GM19025 (cell line): ENCODE measurements at regions not wholly inside any gene's neighbourhood (a gene's known extent, or its start where the extent isn't known, plus 50 kb on each side); places are given as distances from the start of the nearest gene placed in this dataset.
"Not testable (repeated sequence)": the region's sequence is repeated elsewhere in the genome, so short reads cannot be mapped to it uniquely, and the experiment has no call there.

ENCODE experiments used
- ATAC-seq: cut with Tn5 transposase; IDR thresholded peaks from one replicate; pipeline ENCODE4 v1.9.1; 2021; ENCODE audit warnings: mild to moderate bottlenecking, low read depth, moderate library complexity; ENCODE audit not compliant: unreplicated experiment

DNA sequence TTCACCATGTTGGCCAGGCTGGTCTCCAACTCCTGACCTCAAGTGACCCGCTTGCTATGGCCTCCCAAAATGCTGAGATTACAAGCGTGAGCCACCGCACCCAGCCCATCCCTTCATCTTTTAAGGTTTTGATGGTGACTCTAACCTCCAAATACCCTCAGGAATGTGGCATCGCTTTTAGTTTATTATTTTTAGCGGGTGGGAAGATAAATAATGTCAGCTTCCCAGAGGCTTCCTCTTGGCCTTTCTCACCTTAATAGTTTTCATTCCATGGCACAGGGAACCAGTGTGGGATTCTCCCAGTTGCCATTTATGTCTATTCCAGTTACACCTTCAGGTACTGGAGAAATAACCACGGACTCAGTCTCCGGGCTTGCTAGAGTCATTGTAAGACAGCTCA, 92.1 kb upstream of the LRRN2 start:
- ATAC-seq, result no peak

- no peak for ATAC-seq
These were observed 90.0 kb upstream of the NFASC start for GRCh38 chr1:204780630-204781029.

DNA sequence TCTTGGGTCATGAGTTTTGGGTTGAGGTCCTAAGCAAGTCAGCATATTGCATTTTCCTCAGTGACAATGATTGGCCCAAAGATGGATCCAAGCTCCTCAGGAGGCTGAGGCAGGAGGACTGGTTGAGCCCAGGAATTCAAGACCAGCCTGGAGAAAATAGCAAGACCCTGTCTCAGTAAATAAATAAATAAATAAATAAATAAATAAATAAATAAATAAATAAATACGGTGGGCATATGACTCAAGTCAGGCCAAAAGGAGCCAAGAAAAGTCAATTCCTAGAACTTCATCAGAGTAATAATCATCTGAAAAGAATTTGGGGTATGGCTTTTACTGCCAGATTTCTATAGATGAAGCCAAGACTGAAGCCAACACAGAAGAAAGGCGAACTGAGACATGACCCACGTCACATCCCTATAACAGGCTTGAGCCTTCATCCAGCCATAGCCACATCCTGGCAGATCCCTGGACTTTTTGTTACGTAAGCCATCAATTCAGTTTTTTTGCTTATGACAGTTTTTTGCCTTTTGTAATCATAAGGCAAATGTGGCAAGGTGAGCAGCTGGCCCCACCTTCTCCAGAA, 88.5 kb upstream of the NFASC start:
- no peak for ATAC-seq

- ATAC-seq, result not testable (repeated sequence)
These were observed 85.6 kb upstream of the NFASC start for GRCh38 chr1:204785023-204785422.

DNA sequence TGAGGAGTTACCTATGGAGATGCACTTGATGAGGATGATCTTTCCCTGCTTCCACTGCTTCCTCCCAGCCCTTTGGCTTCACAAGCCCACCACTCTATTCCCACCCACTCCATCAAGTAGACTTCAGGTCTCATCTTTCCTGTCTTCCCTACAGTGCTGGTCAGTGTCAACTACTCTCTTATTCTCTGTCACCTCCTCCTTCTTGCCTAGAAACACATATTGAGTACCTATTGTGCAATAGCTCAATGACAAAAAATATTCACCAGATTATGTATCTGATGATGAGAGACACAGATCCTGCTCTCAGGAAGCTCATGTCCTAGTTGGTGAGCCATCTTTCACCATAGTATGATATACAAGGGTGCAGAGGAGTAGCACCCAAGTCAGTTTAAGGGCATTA, 82.2 kb upstream of the NFASC start:
- no peak for ATAC-seq

DNA sequence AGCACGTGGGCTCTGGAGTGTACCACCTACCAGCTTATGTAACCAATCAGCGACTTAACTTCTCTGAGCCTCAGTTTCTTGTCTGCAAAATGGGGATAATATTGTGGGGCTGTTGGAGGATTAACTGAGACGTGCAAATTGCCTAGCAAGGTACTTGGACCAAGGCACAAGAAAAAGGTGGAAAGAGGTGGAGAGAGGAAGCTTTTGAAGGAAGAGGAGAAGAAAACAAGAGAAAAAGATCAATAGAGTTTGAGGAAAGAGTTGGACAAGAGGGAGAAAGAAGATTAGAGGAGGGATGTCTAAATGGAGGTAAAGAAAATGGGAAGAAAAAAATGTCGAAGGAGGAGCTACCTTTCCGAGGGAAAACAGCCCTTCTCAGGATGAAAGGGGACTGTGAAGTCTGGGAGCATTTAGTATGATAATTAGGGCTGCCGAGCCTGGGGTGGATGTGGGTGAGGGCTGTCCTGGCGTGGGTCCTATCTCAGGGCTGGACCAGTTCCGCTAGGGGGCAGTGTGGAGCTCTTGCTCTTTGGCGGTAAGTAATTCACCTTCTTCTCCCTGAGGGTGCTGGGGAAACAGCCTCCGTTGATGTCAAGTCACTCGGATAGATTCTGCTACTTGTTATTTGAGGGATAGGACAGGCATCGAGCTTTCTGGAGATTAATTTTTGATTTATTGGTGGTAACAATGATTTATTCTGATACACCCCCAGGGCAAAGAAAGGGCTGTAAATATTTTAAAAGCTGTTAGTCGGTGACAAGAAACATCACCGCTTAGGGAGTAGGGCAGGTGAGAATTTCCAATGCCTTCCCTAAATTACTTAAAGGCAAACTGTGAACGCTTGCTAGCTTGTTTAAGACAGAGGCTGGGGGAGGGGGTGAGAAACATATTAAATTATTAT, 79.0 kb upstream of the NFASC start:
- no peak for ATAC-seq

- no peak for ATAC-seq
These were observed 78.3 kb upstream of the NFASC start for GRCh38 chr1:204792354-204792692.

- ATAC-seq, result no peak
These were observed 77.3 kb upstream of the NFASC start for GRCh38 chr1:204793259-204793914.

DNA sequence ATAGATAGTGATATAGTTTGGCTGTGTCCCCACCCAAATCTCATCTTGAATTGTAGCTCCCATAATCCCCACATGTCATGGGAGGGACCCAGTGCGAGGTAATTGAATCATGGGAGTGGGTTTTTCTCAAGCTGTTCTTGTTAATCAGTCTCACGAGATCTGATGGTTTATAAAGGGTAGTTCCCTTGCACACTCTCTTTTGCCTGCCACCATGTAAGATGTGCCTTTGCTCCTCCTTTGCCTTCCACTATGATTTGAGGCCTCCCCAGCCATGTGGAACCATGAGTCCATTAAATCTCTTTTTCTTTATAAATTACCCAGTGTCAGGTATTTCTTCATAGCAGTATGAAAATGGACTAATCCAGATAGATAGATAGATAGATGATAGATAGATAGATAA, 73.8 kb upstream of the NFASC start:
- not testable (repeated sequence) for ATAC-seq

DNA sequence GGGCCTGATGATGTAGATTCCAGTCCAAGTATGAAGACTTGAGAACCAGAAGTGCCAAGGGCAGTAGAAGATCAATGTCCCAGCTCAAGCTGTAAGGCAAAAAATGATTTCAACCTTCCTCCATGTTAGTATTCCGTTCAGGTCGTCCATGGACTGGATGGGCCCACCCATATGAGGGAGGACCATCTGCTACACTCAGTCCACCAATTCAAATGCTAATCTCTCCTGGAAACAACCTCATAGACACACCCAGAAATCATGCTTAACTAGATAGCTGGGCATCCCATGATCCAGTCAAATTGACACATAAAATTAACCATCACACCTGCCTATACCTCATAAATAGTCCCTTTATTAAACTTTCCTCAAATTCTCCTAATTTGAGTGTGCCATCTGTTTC, 73.3 kb upstream of the NFASC start:
- no peak for ATAC-seq

- no peak for ATAC-seq
These were observed 71.0 kb upstream of the NFASC start for GRCh38 chr1:204799630-204800029.

GRCh38 chr1:204801211-204801610, 69.5 kb upstream of the NFASC start:
- no peak for ATAC-seq

DNA sequence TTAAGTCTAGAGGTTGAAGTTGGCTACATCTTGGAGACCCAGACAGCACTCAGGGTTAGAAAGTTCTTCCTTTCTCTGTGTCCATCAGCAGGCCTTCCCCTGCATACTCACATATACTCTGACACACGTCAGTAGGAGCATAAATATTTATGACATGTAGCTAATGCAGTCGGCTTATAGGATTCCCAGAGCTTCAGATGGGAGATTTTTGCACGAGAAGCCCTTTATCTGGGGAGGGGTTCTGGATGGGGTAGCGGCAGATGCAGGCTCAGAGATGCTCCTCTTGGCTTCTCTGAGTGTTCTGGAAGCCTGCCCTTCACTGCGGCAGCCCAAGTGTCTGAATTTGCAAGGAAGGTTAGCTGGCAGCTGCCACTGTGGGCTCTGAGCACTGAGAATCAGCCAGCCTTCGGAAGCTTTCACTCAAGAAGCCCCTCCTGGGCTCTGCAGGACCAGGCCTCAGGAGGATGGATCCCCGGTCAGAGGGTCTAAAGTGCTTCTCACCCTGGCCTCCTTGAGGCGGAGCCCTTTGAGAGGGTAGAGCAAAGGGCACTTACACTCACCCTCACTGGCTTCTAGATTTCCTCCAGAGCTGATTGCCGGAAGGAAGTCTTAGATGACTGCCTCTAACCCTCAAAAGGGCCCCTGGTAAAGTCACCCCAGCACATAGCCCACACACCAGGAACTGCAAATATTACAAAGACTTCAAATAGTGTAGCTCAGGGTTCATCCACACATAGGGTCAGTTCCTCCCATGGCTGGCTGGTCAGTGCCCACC, 68.1 kb upstream of the NFASC start:
- ATAC-seq, result no peak

DNA sequence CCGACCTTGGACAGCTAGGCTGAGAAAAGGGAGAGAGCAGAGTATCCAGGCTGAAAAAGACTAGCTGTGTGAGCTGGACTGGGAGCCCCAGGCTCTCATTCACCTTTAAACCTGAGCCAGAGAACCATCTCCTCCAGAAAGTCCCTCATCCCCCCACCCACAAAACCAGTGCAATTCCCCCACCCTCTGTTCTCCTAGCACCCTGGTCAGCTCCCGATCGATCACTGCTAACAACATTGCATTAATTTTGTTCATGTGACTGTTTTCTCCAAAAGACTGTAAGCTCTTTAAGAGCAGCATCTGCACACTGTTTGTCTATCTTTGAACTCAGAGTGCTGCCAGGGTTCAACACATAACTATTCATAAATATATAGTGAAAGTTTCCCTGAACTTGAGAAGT, 67.1 kb upstream of the NFASC start:
- ATAC-seq, result no peak

- peak; percentile 86 for ATAC-seq
These were observed 63.5 kb upstream of the NFASC start for GRCh38 chr1:204806943-204807687.

GRCh38 chr1:204809488-204809887, 61.2 kb upstream of the NFASC start:
- ATAC-seq, result no peak

GRCh38 chr1:204812842-204813241, 57.8 kb upstream of the NFASC start:
- ATAC-seq, result no peak

DNA sequence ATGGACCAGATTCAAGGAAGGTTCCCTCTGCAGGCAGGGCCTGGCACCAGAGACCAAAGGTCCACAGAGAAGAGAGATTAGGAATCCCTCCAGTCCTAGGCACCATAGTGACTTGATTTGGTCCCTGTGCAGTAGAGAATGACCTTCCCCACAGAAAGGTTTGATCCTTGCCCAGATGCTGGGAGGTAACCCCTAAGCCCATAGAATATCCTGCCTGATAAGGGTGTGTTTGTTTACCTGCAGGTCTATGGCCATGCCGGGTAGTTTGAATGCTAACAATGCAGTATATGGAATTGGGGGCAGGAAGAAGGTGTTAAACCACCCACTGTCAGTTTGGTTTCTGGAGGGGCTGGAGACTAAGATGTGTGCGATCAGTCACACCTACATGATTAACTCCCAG, 57.1 kb upstream of the NFASC start:
- ATAC-seq, result no peak

- no peak for ATAC-seq
These were observed 56.3 kb upstream of the NFASC start for GRCh38 chr1:204814166-204814884.

DNA sequence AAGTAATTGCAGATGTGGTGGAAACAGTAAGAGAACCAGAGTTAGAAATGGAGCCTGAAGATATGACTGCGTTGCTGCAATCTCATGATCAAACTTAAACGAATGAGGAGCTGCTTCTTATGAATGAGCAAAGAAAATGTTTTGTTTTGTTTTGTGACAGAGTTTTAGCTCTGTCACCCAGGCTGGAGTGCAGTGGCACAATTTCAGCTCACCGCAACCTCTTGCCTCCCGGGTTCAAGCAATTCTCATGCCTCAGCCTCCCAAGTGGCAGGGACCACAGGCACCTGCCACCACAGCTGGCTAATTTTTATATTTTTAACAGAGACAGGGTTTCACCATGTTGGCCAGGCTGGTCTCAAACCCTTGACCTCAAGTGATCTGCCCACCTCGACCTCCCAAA, 53.3 kb upstream of the NFASC start:
- no peak for ATAC-seq
